ENCODE measurements at regions not wholly inside any gene's neighbourhood (a gene's known extent, or its start where the extent isn't known, plus 50 kb on each side); places are given as distances from the start of the nearest gene placed in this dataset.

DNA sequence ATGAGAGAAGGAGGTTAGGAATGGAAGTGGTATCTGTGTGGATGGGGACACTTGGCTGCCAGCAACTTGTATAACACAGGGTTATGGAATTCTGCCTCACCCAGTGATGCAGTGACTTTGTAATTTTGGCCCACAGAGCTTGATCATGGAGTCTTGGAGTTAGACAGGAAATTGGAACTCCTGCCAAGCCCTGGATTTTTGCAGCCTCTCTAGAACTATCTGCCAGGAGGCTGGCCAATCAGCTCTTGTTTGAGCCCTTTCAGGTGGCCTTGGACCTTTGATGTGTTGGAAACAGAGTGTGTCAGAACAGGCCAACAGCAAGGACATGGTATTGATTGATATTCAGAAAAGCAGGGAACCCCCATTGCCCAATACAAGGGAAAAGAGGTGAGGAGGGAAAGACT is 157.7 kb upstream of the GGTLC1 start:
- DNase-seq (ENCODE audit: low read depth in 1 of 2, low spot score in 1 of 2): no peak

- no peak for DNase-seq (ENCODE audit: low read depth in 1 of 2, low spot score in 1 of 2)
Observed at GRCh38 chr20:24144371-24144770, 155.8 kb upstream of the GGTLC1 start.

GRCh38 chr20:24141111-24141510 is 152.5 kb upstream of the GGTLC1 start:
- DNase-seq (ENCODE audit: low read depth in 1 of 2, low spot score in 1 of 2): no peak

GRCh38 chr20:24139846-24140245 is 151.3 kb upstream of the GGTLC1 start:
- no peak for DNase-seq (ENCODE audit: low read depth in 1 of 2, low spot score in 1 of 2)

GRCh38 chr20:24138951-24139350 is 150.4 kb upstream of the GGTLC1 start:
- DNase-seq (ENCODE audit: low read depth in 1 of 2, low spot score in 1 of 2): no peak

DNA sequence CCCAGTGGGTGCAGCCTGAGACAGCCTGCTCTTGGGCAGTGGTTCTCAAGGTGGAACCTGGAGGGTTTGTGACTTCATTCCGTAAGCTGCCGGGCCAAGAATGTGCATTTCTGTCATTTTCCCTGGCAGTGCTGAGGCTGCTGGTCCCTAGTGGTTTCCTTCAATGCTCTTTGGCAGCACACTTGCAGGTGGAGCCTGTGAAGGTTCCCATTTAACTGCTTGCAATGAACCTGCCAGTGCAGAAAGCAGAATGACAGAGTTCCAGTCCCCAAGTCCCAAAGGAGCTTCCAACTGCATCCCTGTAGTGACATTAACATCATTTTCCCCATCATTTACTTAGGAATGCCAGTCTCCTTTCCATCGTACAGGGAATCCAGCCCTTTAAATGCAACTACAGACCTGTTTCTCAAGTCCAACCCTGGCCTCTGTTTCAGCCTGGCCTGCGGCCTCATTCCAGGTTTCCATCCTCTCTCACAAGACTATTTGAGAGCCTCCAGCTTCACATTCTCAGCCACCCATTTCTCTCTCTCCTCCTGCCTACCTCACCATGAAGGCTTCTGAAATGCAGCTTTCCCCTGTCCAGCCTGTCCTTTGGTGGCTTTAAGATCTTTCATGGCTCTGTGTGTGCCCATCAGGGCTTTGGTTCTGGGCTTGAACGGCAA is 149.7 kb upstream of the GGTLC1 start:
- no peak for DNase-seq (ENCODE audit: low read depth in 1 of 2, low spot score in 1 of 2)

- DNase-seq (ENCODE audit: low read depth in 1 of 2, low spot score in 1 of 2): no peak
Observed at GRCh38 chr20:24136659-24137246, 148.2 kb upstream of the GGTLC1 start.

GRCh38 chr20:24135781-24136180 is 147.2 kb upstream of the GGTLC1 start:
- no peak for DNase-seq (ENCODE audit: low read depth in 1 of 2, low spot score in 1 of 2)

GRCh38 chr20:24134930-24135329 is 146.4 kb upstream of the GGTLC1 start:
- DNase-seq (ENCODE audit: low read depth in 1 of 2, low spot score in 1 of 2): no peak

- no peak for DNase-seq (ENCODE audit: low read depth in 1 of 2, low spot score in 1 of 2)
Observed at GRCh38 chr20:24134284-24134683, 145.7 kb upstream of the GGTLC1 start.

- no peak for DNase-seq (ENCODE audit: low read depth in 1 of 2, low spot score in 1 of 2)
Observed at GRCh38 chr20:24132246-24132645, 143.7 kb upstream of the GGTLC1 start.

GRCh38 chr20:24131684-24132083 is 143.1 kb upstream of the GGTLC1 start:
- no peak for DNase-seq (ENCODE audit: low read depth in 1 of 2, low spot score in 1 of 2)

GRCh38 chr20:24131281-24131680 is 142.7 kb upstream of the GGTLC1 start:
- no peak for DNase-seq (ENCODE audit: low read depth in 1 of 2, low spot score in 1 of 2)

GRCh38 chr20:24129641-24130040 is 141.1 kb upstream of the GGTLC1 start:
- DNase-seq (ENCODE audit: low read depth in 1 of 2, low spot score in 1 of 2): no peak

- no peak for DNase-seq (ENCODE audit: low read depth in 1 of 2, low spot score in 1 of 2)
Observed at GRCh38 chr20:24124951-24125650, 136.5 kb upstream of the GGTLC1 start.

DNA sequence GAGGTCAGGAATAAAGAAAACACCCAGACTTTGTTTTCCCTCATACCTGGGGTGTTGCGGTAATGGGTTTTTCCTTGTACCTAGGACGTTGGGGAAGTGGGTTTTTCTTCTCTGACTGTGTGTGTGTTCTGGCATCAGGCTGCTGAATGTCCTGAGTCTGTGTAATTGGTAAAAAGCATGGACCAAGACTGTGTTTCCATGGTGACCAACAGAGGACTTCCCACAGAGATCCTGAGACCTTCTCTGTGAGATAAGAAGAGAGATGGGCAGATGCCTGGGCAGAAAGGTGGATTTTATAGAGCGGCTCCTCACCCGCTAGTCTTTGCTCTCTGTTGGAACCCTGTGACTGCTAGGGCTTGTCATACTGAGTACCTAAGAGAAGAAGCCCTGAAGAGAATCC is 135.4 kb upstream of the GGTLC1 start:
- DNase-seq (ENCODE audit: low read depth in 1 of 2, low spot score in 1 of 2): no peak

DNA sequence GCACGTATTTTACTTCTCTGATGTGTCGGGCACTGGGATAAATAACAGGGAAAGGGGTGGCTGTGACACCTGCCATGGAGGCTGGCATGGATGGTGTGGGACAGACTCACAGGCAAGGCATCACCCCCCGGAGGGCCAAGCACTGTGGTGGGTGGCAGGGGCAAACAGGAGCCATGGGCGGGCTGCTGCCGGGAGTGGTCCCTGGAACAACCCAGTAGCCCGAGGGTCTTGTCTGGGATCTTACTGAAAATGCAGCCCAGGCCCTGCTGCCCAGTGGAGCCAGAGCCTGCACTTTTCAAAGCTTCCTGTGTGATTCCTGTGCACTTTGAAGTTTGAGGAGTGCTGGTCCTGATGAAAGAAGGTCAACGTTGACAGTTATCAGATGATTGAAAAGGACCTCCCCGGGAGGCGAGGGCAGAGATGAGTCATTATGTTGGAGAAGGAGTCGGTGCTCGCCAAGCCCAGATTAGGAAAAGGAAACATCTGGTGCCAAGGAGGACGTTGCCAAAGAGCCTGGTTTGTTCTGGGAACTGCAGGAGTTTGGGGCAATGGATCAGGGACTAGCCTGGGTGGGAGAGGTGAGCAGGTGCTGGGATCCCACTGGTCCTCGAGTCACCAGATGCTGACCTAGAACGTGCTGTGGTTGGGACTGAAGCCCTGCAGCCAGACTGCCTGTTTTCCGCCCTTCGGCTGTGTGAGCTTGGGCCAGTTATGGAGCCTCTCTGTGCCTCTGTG is 130.0 kb upstream of the GGTLC1 start:
- no peak for DNase-seq (ENCODE audit: low read depth in 1 of 2, low spot score in 1 of 2)

DNA sequence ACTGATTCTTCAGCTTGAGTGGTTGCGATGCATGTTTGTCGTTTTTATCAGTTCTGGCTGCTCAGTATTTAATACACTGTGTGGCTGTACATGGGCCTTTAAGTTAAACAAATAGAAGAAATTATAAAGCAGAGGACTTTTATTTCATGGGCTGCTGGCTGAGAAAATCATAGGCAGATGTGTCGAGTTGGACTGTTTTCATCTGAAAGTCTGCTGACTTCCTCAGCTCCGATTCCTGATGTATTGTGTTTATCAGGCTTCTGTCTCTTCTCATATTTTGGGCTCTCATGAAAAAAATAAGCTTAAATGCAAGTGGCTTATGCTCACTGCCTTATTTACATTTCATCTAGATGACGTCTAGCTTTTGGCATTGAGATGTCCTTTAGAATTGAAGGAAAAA is 129.5 kb upstream of the GGTLC1 start:
- no peak for DNase-seq (ENCODE audit: low read depth in 1 of 2, low spot score in 1 of 2)

DNA sequence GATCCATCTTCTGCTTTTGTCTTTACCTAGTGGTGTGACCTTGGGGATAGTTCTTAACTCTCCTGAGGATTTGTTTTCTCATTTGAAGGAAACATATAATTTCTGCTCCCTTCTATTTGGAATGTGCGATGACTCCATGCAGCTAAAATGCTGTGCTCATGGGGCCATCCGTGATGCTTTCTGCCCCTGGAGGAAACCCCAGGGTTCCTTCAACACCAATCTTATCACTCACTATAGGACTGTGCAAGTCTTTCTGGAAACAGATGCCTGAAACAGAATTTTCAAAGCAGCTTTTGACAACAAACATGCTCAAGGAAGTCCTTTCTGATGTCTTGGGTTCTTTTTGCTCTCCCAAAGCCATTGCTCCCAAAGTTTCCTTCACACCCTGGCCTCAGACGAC is 128.8 kb upstream of the GGTLC1 start:
- DNase-seq (ENCODE audit: low read depth in 1 of 2, low spot score in 1 of 2): no peak

DNA sequence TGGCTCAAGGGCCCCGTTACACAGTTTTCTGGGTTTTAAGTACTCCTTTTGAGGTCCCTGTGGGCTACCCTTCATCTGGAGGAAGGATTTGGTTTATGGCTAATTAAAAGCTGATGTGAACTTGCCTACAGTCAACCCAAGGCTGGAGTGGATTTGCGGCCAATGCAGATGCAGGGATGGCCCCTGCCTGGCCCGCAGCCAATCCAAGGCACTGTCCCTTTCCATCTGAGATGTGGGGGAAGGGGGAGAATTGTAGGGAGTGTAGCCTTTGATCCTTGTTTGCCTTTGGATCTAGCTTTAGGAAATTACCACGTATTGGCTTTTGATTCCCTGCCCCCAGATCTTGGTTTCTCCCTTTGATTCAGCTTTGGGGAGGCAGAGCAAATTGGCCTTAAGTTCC is 128.0 kb upstream of the GGTLC1 start:
- no peak for DNase-seq (ENCODE audit: low read depth in 1 of 2, low spot score in 1 of 2)

DNA sequence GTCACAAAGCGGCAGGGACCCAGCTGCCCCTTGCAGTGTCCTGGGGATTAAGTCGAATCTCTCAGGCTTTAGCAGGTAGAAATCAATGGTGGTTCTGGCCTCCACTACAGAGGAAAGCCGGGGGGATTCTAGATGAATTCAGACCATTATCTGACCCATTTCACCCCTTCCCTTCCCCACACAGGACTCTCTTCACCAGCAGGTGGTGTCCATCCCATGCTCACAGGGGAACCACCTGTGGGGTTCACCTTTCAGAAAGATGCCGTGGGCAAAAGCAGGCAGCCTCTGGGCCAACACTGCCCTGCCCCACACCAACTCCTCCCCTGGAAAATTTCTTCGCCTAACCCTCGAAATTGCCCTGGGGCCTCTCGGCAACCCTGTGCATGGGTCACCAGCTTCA is 123.8 kb upstream of the GGTLC1 start:
- no peak for DNase-seq (ENCODE audit: low read depth in 1 of 2, low spot score in 1 of 2)

GRCh38 chr20:24111858-24112257 is 123.3 kb upstream of the GGTLC1 start:
- DNase-seq (ENCODE audit: low read depth in 1 of 2, low spot score in 1 of 2): no peak
